Loucy (cell line): ENCODE measurements at regions not wholly inside any gene's neighbourhood (a gene's known extent, or its start where the extent isn't known, plus 50 kb on each side); places are given as distances from the start of the nearest gene placed in this dataset.
A peak's percentile ranks its signal among the peaks of the same experiment; 100 is the strongest.

ENCODE experiments used
- H2AFZ ChIP-seq: fragments of 200-600 bp; sonication (generic); 2 replicates; pipeline ENCODE4 v1.6.0; 2016; ENCODE audit warnings: antibody characterized with exemption, mild to moderate bottlenecking, low read length, moderate library complexity
- H3F3A ChIP-seq: fragments of 200-600 bp; 2 replicates; pipeline ENCODE4 v1.6.0; 2016; ENCODE audit warnings: antibody characterized with exemption, low read depth, mild to moderate bottlenecking
- H3K27me3 ChIP-seq: fragments of 200-600 bp; sonication (generic); 2 replicates; pipeline ENCODE4 v1.6.1; 2014; ENCODE audit warnings: low read length, mild to moderate bottlenecking; ENCODE audit not compliant: insufficient read depth, poor library complexity, severe bottlenecking
- H3K36me3 ChIP-seq: fragments of 200-600 bp; sonication (generic); 2 replicates; pipeline ENCODE4 v1.6.1; 2016; ENCODE audit warnings: low read length; ENCODE audit not compliant: insufficient read depth
- H3K4me1 ChIP-seq: fragments of 200-600 bp; sonication (generic); 2 replicates; pipeline ENCODE4 v1.5.1; 2014; ENCODE audit warnings: low read length, mild to moderate bottlenecking; ENCODE audit not compliant: insufficient read depth, poor library complexity, severe bottlenecking
- H3K4me2 ChIP-seq: fragments of 200-600 bp; sonication (generic); 2 replicates; pipeline ENCODE4 v1.6.0; 2014; ENCODE audit warnings: antibody characterized with exemption, low read length, low read depth, mild to moderate bottlenecking; ENCODE audit not compliant: poor library complexity, severe bottlenecking
- H3K4me3 ChIP-seq: fragments of 200-600 bp; sonication (generic); 2 replicates; pipeline ENCODE4 v1.5.1; 2014; ENCODE audit warnings: low read length, mild to moderate bottlenecking, mixed read lengths; ENCODE audit not compliant: poor library complexity, severe bottlenecking
- H3K79me2 ChIP-seq: fragments of 200-600 bp; sonication (generic); 2 replicates; pipeline ENCODE4 v1.6.1; 2014; ENCODE audit warnings: low read length; ENCODE audit not compliant: insufficient read depth
- H3K9ac ChIP-seq: fragments of 200-600 bp; sonication (generic); 2 replicates; pipeline ENCODE4 v1.6.0; 2014; ENCODE audit warnings: mild to moderate bottlenecking, low read depth, low read length, moderate library complexity; ENCODE audit not compliant: poor library complexity, severe bottlenecking
- H3K9me2 ChIP-seq: fragments of 200-600 bp; sonication (generic); replicated peaks from 2 replicates; pipeline ENCODE4 v1.6.1; 2016; ENCODE audit warnings: low read depth, low read length, mixed read lengths
- H3K9me3 ChIP-seq: fragments of 200-600 bp; sonication (generic); 2 replicates; pipeline ENCODE4 v1.6.1; 2014; ENCODE audit warnings: mild to moderate bottlenecking, antibody characterized with exemption, low read length, low read depth; ENCODE audit not compliant: insufficient read depth
- H4K20me1 ChIP-seq: fragments of 200-600 bp; sonication (generic); 2 replicates; pipeline ENCODE4 v1.6.0; 2014; ENCODE audit warnings: antibody characterized with exemption, low read length, mild to moderate bottlenecking; ENCODE audit not compliant: insufficient read depth, poor library complexity, severe bottlenecking
- EZH2phosphoT487 ChIP-seq: fragments of 200-600 bp; IDR thresholded peaks from 2 replicates; pipeline ENCODE4 v1.6.1; 2018; ENCODE audit warnings: antibody characterized with exemption, mild to moderate bottlenecking, moderate library complexity, borderline replicate concordance
- TF ChIP-seq, protein P1 (sequence below): fragments of 200-600 bp; sonication (generic); conservative IDR thresholded peaks from 2 replicates; pipeline ENCODE4 v1.5.1; 2014; ENCODE audit warnings: mild to moderate bottlenecking, antibody characterized with exemption, low read length

GRCh38 chr4:36411338-36411737 is 129.9 kb downstream of the DTHD1 start:
- Histone ChIP-seq H3K4me1 (no peaks in the 10 kb centered on the region), H4K20me1 (no peaks in the 10 kb centered on the region), H3F3A (no peaks in the 10 kb centered on the region), H3K4me3 (no peak overlapping the region), H3K27me3 (no peaks in the 10 kb centered on the region), H3K4me2 (no peak overlapping the region), H3K36me3 (no peaks in the 10 kb centered on the region), H2AFZ (no peak overlapping the region), H3K79me2 (no peaks in the 10 kb centered on the region), H3K9me2 (no peaks in the 10 kb centered on the region), H3K9me3 (no peaks in the 10 kb centered on the region), H3K9ac (no peak overlapping the region)
- TF ChIP-seq, protein P1, sequence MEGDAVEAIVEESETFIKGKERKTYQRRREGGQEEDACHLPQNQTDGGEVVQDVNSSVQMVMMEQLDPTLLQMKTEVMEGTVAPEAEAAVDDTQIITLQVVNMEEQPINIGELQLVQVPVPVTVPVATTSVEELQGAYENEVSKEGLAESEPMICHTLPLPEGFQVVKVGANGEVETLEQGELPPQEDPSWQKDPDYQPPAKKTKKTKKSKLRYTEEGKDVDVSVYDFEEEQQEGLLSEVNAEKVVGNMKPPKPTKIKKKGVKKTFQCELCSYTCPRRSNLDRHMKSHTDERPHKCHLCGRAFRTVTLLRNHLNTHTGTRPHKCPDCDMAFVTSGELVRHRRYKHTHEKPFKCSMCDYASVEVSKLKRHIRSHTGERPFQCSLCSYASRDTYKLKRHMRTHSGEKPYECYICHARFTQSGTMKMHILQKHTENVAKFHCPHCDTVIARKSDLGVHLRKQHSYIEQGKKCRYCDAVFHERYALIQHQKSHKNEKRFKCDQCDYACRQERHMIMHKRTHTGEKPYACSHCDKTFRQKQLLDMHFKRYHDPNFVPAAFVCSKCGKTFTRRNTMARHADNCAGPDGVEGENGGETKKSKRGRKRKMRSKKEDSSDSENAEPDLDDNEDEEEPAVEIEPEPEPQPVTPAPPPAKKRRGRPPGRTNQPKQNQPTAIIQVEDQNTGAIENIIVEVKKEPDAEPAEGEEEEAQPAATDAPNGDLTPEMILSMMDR = no peak
- TF ChIP-seq EZH2phosphoT487 = no peak

DNA sequence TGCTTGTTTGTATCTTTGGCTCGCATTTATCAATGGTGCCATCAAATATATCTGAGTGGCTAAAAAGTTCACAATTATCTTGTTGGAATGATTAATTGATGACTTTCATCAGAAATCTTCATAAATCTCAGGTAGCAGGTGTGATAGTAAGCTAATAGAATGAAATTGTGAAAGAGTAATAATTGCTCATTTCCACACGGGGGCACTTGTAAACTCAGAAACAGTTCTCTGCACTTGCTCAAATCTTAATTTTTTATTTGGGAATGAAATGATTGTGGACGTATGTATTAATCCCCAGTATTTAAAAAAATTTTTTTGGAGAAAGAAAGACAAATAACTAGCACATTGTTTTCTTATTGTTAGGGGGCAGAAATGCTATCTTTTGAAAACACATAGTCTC is 132.8 kb downstream of the DTHD1 start:
- no peak for TF ChIP-seq EZH2phosphoT487
- TF ChIP-seq, protein P1 = peak; percentile 74
- H3K9ac ChIP-seq = no peak overlapping the region
- H3F3A ChIP-seq = no peaks in the 10 kb centered on the region
- H3K4me2 ChIP-seq = no peak overlapping the region
- H3K79me2 ChIP-seq = no peaks in the 10 kb centered on the region
- H3K27me3 ChIP-seq = no peaks in the 10 kb centered on the region
- H2AFZ ChIP-seq = no peak overlapping the region
- no peaks in the 10 kb centered on the region for H3K9me2 ChIP-seq
- H3K4me1 ChIP-seq = no peaks in the 10 kb centered on the region
- no peaks in the 10 kb centered on the region for H4K20me1 ChIP-seq
- H3K36me3 ChIP-seq = no peaks in the 10 kb centered on the region
- H3K9me3 ChIP-seq = no peaks in the 10 kb centered on the region
- H3K4me3 ChIP-seq = no peak overlapping the region

GRCh38 chr4:36417146-36417545 is 135.7 kb downstream of the DTHD1 start:
- Histone ChIP-seq H3K4me2 (no peak overlapping the region), H2AFZ (no peak overlapping the region), H3K4me3 (no peak overlapping the region), H3K4me1 (no peaks in the 10 kb centered on the region), H4K20me1 (no peaks in the 10 kb centered on the region), H3K9ac (no peak overlapping the region), H3K9me2 (no peaks in the 10 kb centered on the region), H3K27me3 (no peaks in the 10 kb centered on the region), H3F3A (no peaks in the 10 kb centered on the region), H3K9me3 (no peaks in the 10 kb centered on the region), H3K36me3 (no peaks in the 10 kb centered on the region), H3K79me2 (no peaks in the 10 kb centered on the region)
- TF ChIP-seq, protein P1 = no peak
